K562 (cell line): ENCODE measurements at regions not wholly inside any gene's neighbourhood (a gene's known extent, or its start where the extent isn't known, plus 50 kb on each side); places are given as distances from the start of the nearest gene placed in this dataset.

Source experiments
- ATAC-seq: fragments of 200-7000 bp; cut with Tn5 transposase; 3 replicates; pipeline ENCODE4 v1.9.1; 2020; ENCODE audit warnings: moderate library complexity
- BruUV-seq: library from RNA; stranded (reverse); fragments of 400-500 nt; replicated peaks from 2 replicates; lab custom pipeline; 2021; lab: Mats Ljungman, UMichigan
- CTCF ChIA-PET: fragments of 300-600 bp; formaldehyde crosslinking; extraction: SDS; loops from one replicate; lab custom pipeline; 2021; ENCODE audit warnings: low intra/inter-chr PET ratio; lab: Yijun Ruan, JAX
- POLR2A ChIA-PET: fragments of 300-600, 350-650 bp; sonication (Branson Sonifier 250); formaldehyde crosslinking; extraction: SDS; loops from one replicate; lab custom pipeline; 2021; ENCODE audit warnings: antibody characterized with exemption, inconsistent platforms; lab: Yijun Ruan, JAX
- DNase-seq, 4 experiments: peaks; one replicate each; pipeline versions ENCODE4 v3.0.0 to v3.0.0-alpha.2; 2011 to 2018; ENCODE audit warnings: low spot score in 3 of 4, mixed read lengths in 3 of 4; ENCODE audit errors: extremely low read depth in 1 of 4
- FAIRE-seq: peaks from 2 replicates; lab custom pipeline; 2011; peaks lifted over from hg19 to GRCh38; lab: Jason Lieb, UNC
- H2AFZ ChIP-seq: 2 replicates; pipeline ENCODE4 v1.6.0; 2011; ENCODE audit warnings: low read depth, low read length, control low read depth, inconsistent platforms
- H3K27ac ChIP-seq: fragments of 200-600 bp; 3 replicates; pipeline ENCODE4 v1.8.0; 2011; ENCODE audit warnings: low read depth, mild to moderate bottlenecking, control low read depth, inconsistent platforms, low read length, moderate library complexity, mixed read lengths; ENCODE audit errors: extremely low read depth
- H3K27me3 ChIP-seq, 2 experiments: fragments of 300-600 bp in 1 of 2; 2 replicates in 1 of 2; 3 replicates in 1 of 2; pipeline versions ENCODE4 v1.6.0 to v1.8.0; 2011; ENCODE audit warnings: inconsistent platforms in 2 of 2, low read length in 2 of 2, mild to moderate bottlenecking in 1 of 2, mixed read lengths in 1 of 2, moderate library complexity in 1 of 2; ENCODE audit not compliant: control insufficient read depth in 2 of 2, insufficient read depth in 2 of 2
- H3K36me3 ChIP-seq: fragments of 300-600 bp; 3 replicates; pipeline ENCODE4 v1.8.0; 2011; ENCODE audit warnings: mild to moderate bottlenecking, low read length, inconsistent platforms; ENCODE audit not compliant: control insufficient read depth, insufficient read depth
- H3K4me1 ChIP-seq, 2 experiments: fragments of 200-600 bp in 1 of 2; replicated peaks in 1 of 2; 2 replicates in 1 of 2; 3 replicates in 1 of 2; pipeline versions ENCODE4 v1.5.1 to v1.8.0; 2011; ENCODE audit warnings: inconsistent platforms in 2 of 2, low read length in 2 of 2, mild to moderate bottlenecking in 1 of 2, mixed read lengths in 1 of 2, moderate library complexity in 1 of 2; ENCODE audit not compliant: control insufficient read depth in 2 of 2, insufficient read depth in 2 of 2
- H3K4me2 ChIP-seq: 2 replicates; pipeline ENCODE4 v1.6.1; 2011; ENCODE audit warnings: low read length, control low read depth, inconsistent platforms, mixed read lengths; ENCODE audit not compliant: insufficient read depth
- H3K4me3 ChIP-seq: fragments of 200-600 bp; sonication (generic), shearing (Covaris generic); 2 replicates; pipeline ENCODE4 v1.5.1; 2016; ENCODE audit warnings: control low read depth, inconsistent platforms
- H3K79me2 ChIP-seq: fragments of 200-600 bp; 3 replicates; pipeline ENCODE4 v1.8.0; 2011; ENCODE audit warnings: low read length, inconsistent platforms; ENCODE audit not compliant: control insufficient read depth, insufficient read depth
- H3K9ac ChIP-seq, 2 experiments: 2 replicates each; pipeline versions ENCODE4 v1.6.0 to v1.6.1; 2011; ENCODE audit warnings: low read depth in 2 of 2, low read length in 2 of 2, control low read depth in 1 of 2, inconsistent platforms in 1 of 2, mild to moderate bottlenecking in 1 of 2, mixed read lengths in 1 of 2; ENCODE audit not compliant: insufficient read depth in 1 of 2
- H3K9me1 ChIP-seq: one replicate; pipeline ENCODE4 v1.6.0; 2011; ENCODE audit warnings: inconsistent platforms, mild to moderate bottlenecking, low read length, moderate library complexity; ENCODE audit not compliant: control insufficient read depth, insufficient read depth
- H3K9me3 ChIP-seq: replicated peaks from 2 replicates; pipeline ENCODE4 v1.5.1; 2011; ENCODE audit warnings: low read depth, low read length, inconsistent platforms; ENCODE audit not compliant: control insufficient read depth, insufficient read depth
- H4K20me1 ChIP-seq: replicated peaks from 2 replicates; pipeline ENCODE4 v1.6.1; 2011; ENCODE audit warnings: low read length, inconsistent platforms, mixed read lengths; ENCODE audit not compliant: control insufficient read depth, insufficient read depth
- C11orf30 ChIP-seq: fragments of 450-650 bp; IDR thresholded peaks from 2 replicates; pipeline ENCODE4 v1.6.1; 2016; ENCODE audit warnings: low read depth, mild to moderate bottlenecking
- MAFF ChIP-seq: IDR thresholded peaks from 2 replicates; pipeline ENCODE4 v1.6.1; 2012; ENCODE audit warnings: low read length, improper control_type of control experiment
- MAFK ChIP-seq: IDR thresholded peaks from 2 replicates; pipeline ENCODE4 v1.6.1; 2011; ENCODE audit warnings: low read length, improper control_type of control experiment
- NR1H2 ChIP-seq: sonication (generic); formaldehyde crosslinking; IDR thresholded peaks from 2 replicates; pipeline ENCODE4 v1.4.0; 2020; ENCODE audit warnings: mild to moderate bottlenecking, missing genetic modification reagents
- PHF21A ChIP-seq: fragments of 450-650 bp; IDR thresholded peaks from 2 replicates; pipeline ENCODE4 v1.6.1; 2017; ENCODE audit warnings: low read depth, borderline replicate concordance
- RAD21 ChIP-seq, 2 experiments: fragments of 250-450 bp in 1 of 2; fragments of 450-650 bp in 1 of 2; sonication (Bioruptor Pico) in 1 of 2; formaldehyde crosslinking in 1 of 2; IDR thresholded peaks in 1 of 2; conservative IDR thresholded peaks in 1 of 2; 2 replicates each; pipeline versions ENCODE4 v1.4.0 to v1.8.0; 2020 to 2022; ENCODE audit warnings: mild to moderate bottlenecking in 2 of 2, moderate library complexity in 1 of 2
- ZNF316 ChIP-seq: fragments of 450-650 bp; IDR thresholded peaks from 2 replicates; pipeline ENCODE4 v1.6.1; 2016
- ZNF586 ChIP-seq: fragments of 450-650 bp; formaldehyde crosslinking; conservative IDR thresholded peaks from 2 replicates; pipeline ENCODE4 v1.4.0; 2020; ENCODE audit warnings: mild to moderate bottlenecking, moderate library complexity
- ZNF79 ChIP-seq: fragments of 250-450 bp; sonication (Bioruptor Pico); IDR thresholded peaks from 2 replicates; pipeline ENCODE4 v1.4.0; 2020; ENCODE audit warnings: low read depth, mild to moderate bottlenecking, moderate library complexity
- WGBS: fragments of 100-300 bp; shearing (Covaris generic); methylation state at CpG from one replicate; pipeline ENCODE4 v1.1.6; 2016; ENCODE audit warnings: low coverage, mixed read lengths; ENCODE audit not compliant: insufficient coverage; ENCODE audit errors: missing lambda C conversion rate; 5-methylcytosine and 5-hydroxymethylcytosine counted together
- in situ Hi-C: fragments of 300-500 bp; cut with MboI; formaldehyde crosslinking; loops from 4 replicates; pipeline ENCODE4 v1.15.0; 2018; ENCODE audit warnings: inconsistent platforms, mixed read lengths
- intact Hi-C: fragments of 100-400 bp; cut with micrococcal nuclease; formaldehyde crosslinking; loops from 2 replicates; pipeline ENCODE4 v1.14.2; 2022

- no peaks in the 10 kb centered on the region for H4K20me1 ChIP-seq
- H3K9ac ChIP-seq: no peak overlapping the region
- no peak overlapping the region for H2AFZ ChIP-seq
- no peak overlapping the region for H3K4me2 ChIP-seq
- no peak for DNase-seq
- no TSS peak for BruUV-seq
- no peaks in the 10 kb centered on the region for H3K27me3 ChIP-seq
- H3K4me1 ChIP-seq: no peaks in the 10 kb centered on the region
- intact Hi-C loops (no loop called here), in situ Hi-C loops (no loop called here)
- no peak overlapping the region for H3K4me3 ChIP-seq
- 0% methylated on average over 1 of the region's 1 CpG for WGBS
- H3K9me1 ChIP-seq: no peaks in the 10 kb centered on the region
- TF ChIP-seq C11orf30 (peak; percentile 56), MAFF (peak; percentile 25; the same call in 1 of the 2 replicates), MAFK (peak; percentile 38; the same call in 1 of the 2 replicates), PHF21A (no peak), NR1H2 (CRISPR knock-in tag) (no peak), ZNF316 (peak; percentile 82)
- H3K9me3 ChIP-seq: no peaks in the 10 kb centered on the region
- H3K79me2 ChIP-seq: no peaks in the 10 kb centered on the region
- FAIRE-seq: no peak
- no peak overlapping the region for H3K27ac ChIP-seq
- POLR2A ChIA-PET: no interaction called here
- ATAC-seq: no peak
- H3K36me3 ChIP-seq: no peaks in the 10 kb centered on the region
- CTCF ChIA-PET: no interaction called here
These were observed 155.0 kb downstream of the TRAM1L1 start for GRCh38 chr4:116930329-116930728.

GRCh38 chr4:116926631-116927295 lies 158.6 kb downstream of the TRAM1L1 start:
- FAIRE-seq (no peak), DNase-seq (no peak), ATAC-seq (no peak)
- Histone ChIP-seq H3K9ac (no peak overlapping the region), H4K20me1 (no peaks in the 10 kb centered on the region), H2AFZ (no peak overlapping the region), H3K4me3 (no peak overlapping the region), H3K36me3 (no peaks in the 10 kb centered on the region), H3K9me3 (no peaks in the 10 kb centered on the region), H3K4me2 (no peak overlapping the region), H3K9me1 (no peaks in the 10 kb centered on the region), H3K27ac (no peak overlapping the region), H3K79me2 (no peaks in the 10 kb centered on the region), H3K27me3 (no peaks in the 10 kb centered on the region), H3K4me1 (no peaks in the 10 kb centered on the region)
- no TSS peak for BruUV-seq
- ChIA-PET CTCF (no interaction called here), POLR2A (no interaction called here)
- in situ Hi-C loops (no loop called here), intact Hi-C loops (no loop called here)
- TF ChIP-seq ZNF586 (CRISPR knock-in tag) (no peak), ZNF79 (no peak), RAD21 (CRISPR knock-in tag; conservative IDR thresholded peaks at IDR 0.05 in 1 of 2, IDR thresholded peaks at IDR 0.05 in 1 of 2) (0 out of 4 replicates have a peak, but pooled peaks of 1 of the 2 experiments have one; percentile 20)
- WGBS: 0% methylated on average over 2 of the region's 2 CpGs
